ENCODE measurements at regions not wholly inside any gene's neighbourhood (a gene's known extent, or its start where the extent isn't known, plus 50 kb on each side); places are given as distances from the start of the nearest gene placed in this dataset.
"Not testable (repeated sequence)": the region's sequence is repeated elsewhere in the genome, so short reads cannot be mapped to it uniquely, and the experiment has no call there.

GRCh38 chr1:224559981-224560728 lies 56.0 kb upstream of the CNIH3 start:
- Mint-ChIP-seq H3K4me3 (no peak overlapping the region), H3K4me1 (no peaks in the 10 kb centered on the region), H3K36me3 (no peaks in the 10 kb centered on the region), H3K27me3 (peaks cover 4% of the 10 kb centered on the region), H3K9me3 (no peaks in the 10 kb centered on the region), H3K27ac (no peak overlapping the region)
- DNase-seq (ENCODE audit: low spot score in 2 of 2) (no peak), ATAC-seq (ENCODE audit: low read depth) (no peak)

- not testable (repeated sequence) for H3K27me3 Mint-ChIP-seq, H3K36me3 Mint-ChIP-seq
Measured at GRCh38 chr1:224562881-224563280, 53.2 kb upstream of the CNIH3 start.

GRCh38 chr1:224563666-224564065 lies 52.5 kb upstream of the CNIH3 start:
- DNase-seq (ENCODE audit: low spot score in 2 of 2), result no peak
- ATAC-seq (ENCODE audit: low read depth), result no peak
- Mint-ChIP-seq H3K27me3 (peaks cover 6% of the 10 kb centered on the region), H3K4me3 (no peak overlapping the region), H3K27ac (no peak overlapping the region), H3K4me1 (no peaks in the 10 kb centered on the region), H3K36me3 (peaks cover 2% of the 10 kb centered on the region), H3K9me3 (peaks cover 2% of the 10 kb centered on the region)

More at GRCh38 chr1:224562881-224563280, 53.2 kb upstream of the CNIH3 start:
- DNase-seq (ENCODE audit: low spot score in 2 of 2); H3K4me3 Mint-ChIP-seq; ATAC-seq (ENCODE audit: low read depth); H3K9me3 Mint-ChIP-seq; H3K27ac Mint-ChIP-seq; H3K4me1 Mint-ChIP-seq: not testable (repeated sequence)

GRCh38 chr1:224564454-224565084 lies 51.5 kb upstream of the CNIH3 start:
- DNase-seq (ENCODE audit: low spot score in 2 of 2) (no peak), ATAC-seq (ENCODE audit: low read depth) (no peak)
- no peak overlapping the region for H3K27ac Mint-ChIP-seq
- H3K27me3 Mint-ChIP-seq, result peaks cover 6% of the 10 kb centered on the region
- no peaks in the 10 kb centered on the region for H3K4me1 Mint-ChIP-seq
- H3K36me3 Mint-ChIP-seq, result peaks cover 2% of the 10 kb centered on the region
- peaks cover 2% of the 10 kb centered on the region for H3K9me3 Mint-ChIP-seq
- no peak overlapping the region for H3K4me3 Mint-ChIP-seq

GRCh38 chr1:224565186-224565585 lies 50.9 kb upstream of the CNIH3 start:
- Mint-ChIP-seq H3K9me3 (peaks cover 2% of the 10 kb centered on the region), H3K4me3 (no peak overlapping the region), H3K27me3 (peaks cover 6% of the 10 kb centered on the region), H3K36me3 (peaks cover 2% of the 10 kb centered on the region), H3K4me1 (no peaks in the 10 kb centered on the region), H3K27ac (no peak overlapping the region)
- no peak for DNase-seq (ENCODE audit: low spot score in 2 of 2)
- ATAC-seq (ENCODE audit: low read depth), result no peak

- Mint-ChIP-seq H3K9me3 (peaks cover 2% of the 10 kb centered on the region), H3K4me1 (no peaks in the 10 kb centered on the region), H3K4me3 (no peak overlapping the region), H3K27me3 (peaks cover 6% of the 10 kb centered on the region), H3K27ac (no peak overlapping the region), H3K36me3 (peaks cover 2% of the 10 kb centered on the region)
- ATAC-seq (ENCODE audit: low read depth) (no peak), DNase-seq (ENCODE audit: low spot score in 2 of 2) (no peak)
Measured at GRCh38 chr1:224565611-224566406, 50.3 kb upstream of the CNIH3 start.

All from memory B cell (primary cell).